A673 (cell line): ENCODE measurements at regions not wholly inside any gene's neighbourhood (a gene's known extent, or its start where the extent isn't known, plus 50 kb on each side); places are given as distances from the start of the nearest gene placed in this dataset.

Experiments
- CTCF ChIP-seq: fragments of 300-800, 200-600 bp; sonication (generic); conservative IDR thresholded peaks from 2 replicates; pipeline ENCODE4 v1.5.1; 2017; ENCODE audit warnings: low read depth, mild to moderate bottlenecking, antibody characterized with exemption, low read length, moderate library complexity, mixed read lengths
- EZH2 ChIP-seq: fragments of 200-600 bp; sonication (generic); IDR thresholded peaks from 2 replicates; pipeline ENCODE4 v1.6.1; 2017; ENCODE audit warnings: borderline replicate concordance, low read depth, mild to moderate bottlenecking, mixed read lengths, antibody characterized with exemption, low read length; ENCODE audit not compliant: poor library complexity, severe bottlenecking

- no peak for TF ChIP-seq CTCF
- no peak for TF ChIP-seq EZH2
Observed at GRCh38 chr7:145633513-145633912, 483.1 kb upstream of the CNTNAP2 start.
